ENCODE measurements at regions not wholly inside any gene's neighbourhood (a gene's known extent, or its start where the extent isn't known, plus 50 kb on each side); places are given as distances from the start of the nearest gene placed in this dataset.
A peak's percentile ranks its signal among the peaks of the same experiment; 100 is the strongest.

GRCh38 chr10:21031232-21031795, 134.2 kb upstream of the NEBL start:
- TF ChIP-seq POLR2AphosphoS5 (IDR thresholded peaks at IDR 0.05; ENCODE audit: low read depth, low read length) (no peak), POLR2A (IDR thresholded peaks at IDR 0.05; ENCODE audit: low read depth, low read length) (no peak), TAF1 (IDR thresholded peaks at IDR 0.05; ENCODE audit: borderline replicate concordance, low read depth, low read length) (no peak)
- FAIRE-seq (no peak), DNase-seq (ENCODE audit: insufficient read length) (no peak)

GRCh38 chr10:21030091-21030490, 133.0 kb upstream of the NEBL start:
- DNase-seq (ENCODE audit: insufficient read length), result no peak
- FAIRE-seq, result no peak
- TF ChIP-seq TAF1 (IDR thresholded peaks at IDR 0.05; ENCODE audit: borderline replicate concordance, low read depth, low read length), result no peak

- TF ChIP-seq POLR2A (IDR thresholded peaks at IDR 0.05; ENCODE audit: low read depth, low read length), result no peak
- no peak for TF ChIP-seq TAF1 (IDR thresholded peaks at IDR 0.05; ENCODE audit: borderline replicate concordance, low read depth, low read length)
- TF ChIP-seq POLR2AphosphoS5 (IDR thresholded peaks at IDR 0.05; ENCODE audit: low read depth, low read length), result no peak
- FAIRE-seq (no peak), DNase-seq (ENCODE audit: insufficient read length) (no peak)
Observed at GRCh38 chr10:21022821-21023220, 125.7 kb upstream of the NEBL start.

GRCh38 chr10:21021843-21022594, 124.9 kb upstream of the NEBL start:
- TF ChIP-seq TAF1 (IDR thresholded peaks at IDR 0.05; ENCODE audit: borderline replicate concordance, low read depth, low read length), result no peak
- no peak for TF ChIP-seq POLR2AphosphoS5 (IDR thresholded peaks at IDR 0.05; ENCODE audit: low read depth, low read length)
- TF ChIP-seq POLR2A (IDR thresholded peaks at IDR 0.05; ENCODE audit: low read depth, low read length), result no peak
- FAIRE-seq (no peak), DNase-seq (ENCODE audit: insufficient read length) (no peak)

GRCh38 chr10:21021231-21021630, 124.1 kb upstream of the NEBL start:
- no peak for FAIRE-seq
- no peak for DNase-seq (ENCODE audit: insufficient read length)
- no peak for TF ChIP-seq TAF1 (IDR thresholded peaks at IDR 0.05; ENCODE audit: borderline replicate concordance, low read depth, low read length)
- TF ChIP-seq POLR2AphosphoS5 (IDR thresholded peaks at IDR 0.05; ENCODE audit: low read depth, low read length), result no peak
- no peak for TF ChIP-seq POLR2A (IDR thresholded peaks at IDR 0.05; ENCODE audit: low read depth, low read length)

- FAIRE-seq, result no peak
- no peak for TF ChIP-seq TAF1 (IDR thresholded peaks at IDR 0.05; ENCODE audit: borderline replicate concordance, low read depth, low read length)
- TF ChIP-seq POLR2A (IDR thresholded peaks at IDR 0.05; ENCODE audit: low read depth, low read length), result no peak
- no peak for TF ChIP-seq POLR2AphosphoS5 (IDR thresholded peaks at IDR 0.05; ENCODE audit: low read depth, low read length)
- DNase-seq (ENCODE audit: insufficient read length), result peak; percentile 25
Observed at GRCh38 chr10:21020545-21020944, 123.4 kb upstream of the NEBL start.

- DNase-seq (ENCODE audit: insufficient read length) (no peak), FAIRE-seq (no peak)
- TF ChIP-seq POLR2AphosphoS5 (IDR thresholded peaks at IDR 0.05; ENCODE audit: low read depth, low read length) (no peak), POLR2A (IDR thresholded peaks at IDR 0.05; ENCODE audit: low read depth, low read length) (no peak), TAF1 (IDR thresholded peaks at IDR 0.05; ENCODE audit: borderline replicate concordance, low read depth, low read length) (no peak)
Observed at GRCh38 chr10:21019436-21019835, 122.3 kb upstream of the NEBL start.

- DNase-seq (ENCODE audit: insufficient read length), result no peak
- FAIRE-seq, result no peak
- TF ChIP-seq POLR2AphosphoS5 (IDR thresholded peaks at IDR 0.05; ENCODE audit: low read depth, low read length) (no peak), TAF1 (IDR thresholded peaks at IDR 0.05; ENCODE audit: borderline replicate concordance, low read depth, low read length) (no peak), POLR2A (IDR thresholded peaks at IDR 0.05; ENCODE audit: low read depth, low read length) (no peak)
Observed at GRCh38 chr10:21015851-21016250, 118.7 kb upstream of the NEBL start.

- no peak for TF ChIP-seq POLR2AphosphoS5 (IDR thresholded peaks at IDR 0.05; ENCODE audit: low read depth, low read length)
- TF ChIP-seq POLR2A (IDR thresholded peaks at IDR 0.05; ENCODE audit: low read depth, low read length), result no peak
- no peak for TF ChIP-seq TAF1 (IDR thresholded peaks at IDR 0.05; ENCODE audit: borderline replicate concordance, low read depth, low read length)
- FAIRE-seq, result no peak
- no peak for DNase-seq (ENCODE audit: insufficient read length)
Observed at GRCh38 chr10:21014141-21014540, 117.0 kb upstream of the NEBL start.

GRCh38 chr10:21011433-21012018, 114.4 kb upstream of the NEBL start:
- FAIRE-seq, result no peak
- DNase-seq (ENCODE audit: insufficient read length), result no peak
- no peak for TF ChIP-seq TAF1 (IDR thresholded peaks at IDR 0.05; ENCODE audit: borderline replicate concordance, low read depth, low read length)
- TF ChIP-seq POLR2AphosphoS5 (IDR thresholded peaks at IDR 0.05; ENCODE audit: low read depth, low read length), result no peak
- TF ChIP-seq POLR2A (IDR thresholded peaks at IDR 0.05; ENCODE audit: low read depth, low read length), result no peak

- TF ChIP-seq POLR2A (IDR thresholded peaks at IDR 0.05; ENCODE audit: low read depth, low read length) (no peak), TAF1 (IDR thresholded peaks at IDR 0.05; ENCODE audit: borderline replicate concordance, low read depth, low read length) (no peak), POLR2AphosphoS5 (IDR thresholded peaks at IDR 0.05; ENCODE audit: low read depth, low read length) (no peak)
Observed at GRCh38 chr10:21010615-21011014, 113.5 kb upstream of the NEBL start.

More at GRCh38 chr10:21010615-21011014, 113.5 kb upstream of the NEBL start:
- FAIRE-seq (no peak), DNase-seq (ENCODE audit: insufficient read length) (no peak)
